GM23248 (cell line): ENCODE measurements at regions not wholly inside any gene's neighbourhood (a gene's known extent, or its start where the extent isn't known, plus 50 kb on each side); places are given as distances from the start of the nearest gene placed in this dataset.
"Not testable (repeated sequence)": the region's sequence is repeated elsewhere in the genome, so short reads cannot be mapped to it uniquely, and the experiment has no call there.

ENCODE experiments used
- EZH2 ChIP-seq: fragments of 200-600 bp; sonication (generic); IDR thresholded peaks from 2 replicates; pipeline ENCODE4 v1.6.1; 2018; ENCODE audit warnings: antibody characterized with exemption, mild to moderate bottlenecking; ENCODE audit not compliant: insufficient read depth, poor library complexity, severe bottlenecking
- EZH2phosphoT487 ChIP-seq: fragments of 200-600 bp; sonication (generic); IDR thresholded peaks from 2 replicates; pipeline ENCODE4 v1.6.1; 2018; ENCODE audit warnings: antibody characterized with exemption, moderate library complexity, mild to moderate bottlenecking, low read depth; ENCODE audit not compliant: insufficient read depth

DNA sequence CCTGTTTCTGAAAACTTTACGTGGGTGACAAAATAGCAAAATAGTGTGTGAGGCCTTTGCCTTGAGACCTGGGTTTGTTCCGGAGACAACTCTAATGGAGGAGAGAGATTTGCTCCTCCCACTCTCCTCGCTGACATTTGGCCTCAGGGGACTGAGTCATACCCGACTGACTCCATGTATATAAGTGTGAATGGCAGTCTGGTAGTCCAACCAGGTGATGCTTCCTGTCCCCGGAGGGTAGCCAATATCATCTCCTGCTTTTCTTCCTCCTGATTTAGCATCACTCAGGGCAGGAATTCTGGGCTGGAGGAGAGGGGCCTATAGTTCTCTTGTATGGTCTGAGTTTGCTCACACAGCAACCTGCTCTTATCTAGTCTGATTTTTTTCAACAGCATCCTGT lies 76.0 kb downstream of the NPIPB5 start:
- TF ChIP-seq EZH2, EZH2phosphoT487: not testable (repeated sequence)
